ELF-1 (cell line): ENCODE measurements at regions not wholly inside any gene's neighbourhood (a gene's known extent, or its start where the extent isn't known, plus 50 kb on each side); places are given as distances from the start of the nearest gene placed in this dataset.

Source experiments
- DNase-seq: peaks from one replicate; pipeline ENCODE4 v3.0.0-alpha.2; 2016; ENCODE audit warnings: low read depth, low spot score

DNA sequence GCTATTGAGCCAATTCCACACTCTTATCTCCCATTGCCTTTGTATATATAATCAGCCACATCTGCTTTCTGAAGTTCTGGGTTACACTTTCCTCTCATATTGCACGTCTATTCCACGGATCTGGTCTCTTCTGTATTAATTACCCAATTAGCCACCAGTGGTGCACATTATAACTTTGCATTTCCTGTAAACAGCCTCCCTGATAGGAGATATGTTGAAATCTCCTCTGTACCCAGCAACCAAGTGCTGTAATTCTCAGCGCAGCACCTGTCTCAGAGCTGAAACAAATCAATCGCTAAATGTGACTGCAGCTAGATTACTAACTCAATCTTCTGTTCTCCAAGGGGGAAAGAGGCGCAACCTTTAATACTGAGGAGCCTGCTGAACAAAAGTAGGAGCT is 326.4 kb downstream of the SLITRK2 start:
- no peak for DNase-seq

DNA sequence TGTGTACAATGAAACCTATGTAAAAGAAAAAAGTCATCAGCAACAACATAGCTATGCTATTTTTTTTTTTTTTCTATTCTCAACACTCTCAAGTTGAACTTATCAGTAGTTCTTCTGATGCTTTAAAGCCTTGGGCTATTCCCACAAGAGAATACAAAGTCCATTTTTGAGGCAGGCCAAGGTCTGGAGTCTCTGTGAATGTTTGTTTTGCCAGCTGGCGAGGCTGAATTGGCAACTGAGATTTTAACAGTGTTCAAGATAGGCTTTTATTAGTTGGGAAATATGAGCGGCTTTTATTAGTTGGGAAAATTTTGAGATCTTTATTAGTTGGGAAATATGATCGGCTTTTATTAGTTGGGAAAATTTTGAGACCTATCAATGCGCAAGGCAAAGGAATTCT is 336.6 kb downstream of the SLITRK2 start:
- DNase-seq: no peak

DNA sequence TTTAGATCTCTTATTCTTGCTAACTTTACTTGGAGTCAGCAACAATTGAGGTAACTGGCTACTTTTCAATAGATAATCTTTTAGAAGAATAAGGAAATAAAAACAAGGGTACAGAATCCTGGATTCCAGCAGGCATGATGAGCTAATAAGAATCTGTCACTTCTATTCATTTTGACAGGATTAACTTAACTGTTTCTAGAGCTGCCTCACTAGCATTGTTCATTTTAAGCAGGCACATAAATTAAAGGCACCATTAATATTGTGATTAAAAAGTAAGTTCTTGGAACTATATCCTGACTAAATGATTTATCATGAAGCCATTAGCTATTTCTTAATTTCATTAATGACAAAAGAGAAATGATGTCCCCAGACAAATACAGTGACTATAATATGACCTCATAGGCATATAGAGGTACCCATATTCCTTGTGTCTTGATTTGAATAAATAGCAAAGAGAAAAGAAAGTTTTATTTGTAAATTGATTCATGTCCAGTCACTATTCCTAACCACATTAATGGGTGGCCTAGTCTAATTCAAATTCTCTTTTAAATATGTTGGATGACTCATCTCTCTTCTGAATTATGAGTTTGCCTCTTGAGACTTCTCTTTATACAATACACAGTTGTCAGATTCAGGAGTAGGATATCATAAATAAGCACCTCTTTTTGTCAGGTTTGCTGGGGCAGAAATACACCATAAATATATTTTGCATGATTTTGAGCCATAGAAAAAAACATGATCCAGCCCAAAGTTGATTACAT is 343.0 kb downstream of the SLITRK2 start:
- no peak for DNase-seq

DNA sequence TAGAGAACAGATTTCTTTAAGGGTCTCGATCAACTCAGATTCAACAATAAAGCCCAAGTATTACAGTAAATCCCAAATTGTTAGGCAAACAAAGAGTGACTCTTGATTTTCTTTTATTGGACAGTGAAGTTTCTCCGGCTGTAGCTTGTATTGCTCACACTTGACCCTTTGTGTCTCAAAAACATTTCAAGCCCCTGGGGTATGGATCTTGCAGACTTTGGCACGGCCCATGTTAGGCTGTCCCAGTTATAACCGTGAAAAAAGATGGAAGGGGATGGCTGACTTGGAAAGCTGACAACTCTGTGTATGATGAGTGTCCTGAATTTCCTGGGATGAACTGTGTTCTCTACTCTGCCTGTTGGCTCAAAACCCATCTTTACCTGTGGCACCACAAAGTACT is 356.1 kb downstream of the SLITRK2 start:
- DNase-seq: no peak

DNA sequence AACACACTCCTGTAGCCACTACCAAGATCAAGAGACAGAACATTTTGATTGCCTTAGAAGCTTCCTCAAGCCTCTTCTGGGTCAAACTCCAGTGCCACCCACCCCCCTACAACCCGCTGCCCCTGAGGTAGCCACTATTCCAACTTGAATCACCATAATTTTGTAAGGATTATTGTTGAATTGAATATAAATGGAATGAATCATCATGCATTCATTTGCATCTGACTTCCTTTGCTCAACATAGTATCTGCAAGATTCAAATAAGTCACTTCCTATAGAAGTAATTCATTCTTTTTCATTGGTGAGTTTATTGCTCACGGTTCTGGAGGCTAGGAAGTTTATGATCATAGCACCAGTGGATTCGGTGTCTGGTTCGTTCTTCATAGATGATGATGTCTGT is 364.2 kb downstream of the SLITRK2 start:
- no peak for DNase-seq

DNA sequence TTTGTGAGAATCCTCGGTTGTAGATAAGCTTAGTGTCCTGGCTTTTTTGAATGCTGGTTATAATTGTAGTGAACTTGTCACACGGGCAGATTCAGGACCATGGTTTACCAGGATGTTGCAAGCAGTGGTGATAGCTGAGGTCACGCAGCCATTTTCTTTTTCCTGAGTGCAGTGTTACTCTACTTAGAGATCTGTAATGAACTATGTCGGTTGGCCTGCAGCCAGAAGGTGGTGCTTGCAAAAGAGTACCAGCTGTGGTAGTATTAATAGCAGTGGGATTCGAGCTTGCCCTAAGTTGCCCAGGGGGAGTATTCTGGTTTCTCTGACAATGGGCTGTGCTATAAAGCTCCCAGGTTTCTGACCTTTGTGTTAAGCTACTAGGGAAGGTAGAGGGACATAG is 368.9 kb downstream of the SLITRK2 start:
- no peak for DNase-seq

DNA sequence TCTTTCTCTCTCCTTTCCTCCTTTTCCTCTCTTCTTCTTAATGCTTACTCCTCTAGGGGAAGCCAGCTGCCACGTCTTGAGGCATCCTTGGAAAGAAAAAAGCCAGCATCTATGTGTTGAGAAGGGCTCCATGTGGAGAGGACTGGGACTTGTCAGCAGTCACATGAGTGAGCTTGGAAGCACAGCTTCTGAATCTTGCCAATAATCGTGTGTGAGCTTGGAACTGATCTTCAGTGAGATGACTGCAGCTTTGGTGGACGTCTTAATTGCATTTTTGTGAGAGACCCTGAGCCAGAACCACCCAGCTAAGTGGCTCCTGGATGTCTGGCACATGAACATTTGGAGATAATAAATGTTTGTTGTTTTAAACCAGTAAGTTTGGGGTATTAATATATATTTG is 371.7 kb downstream of the SLITRK2 start:
- no peak for DNase-seq

DNA sequence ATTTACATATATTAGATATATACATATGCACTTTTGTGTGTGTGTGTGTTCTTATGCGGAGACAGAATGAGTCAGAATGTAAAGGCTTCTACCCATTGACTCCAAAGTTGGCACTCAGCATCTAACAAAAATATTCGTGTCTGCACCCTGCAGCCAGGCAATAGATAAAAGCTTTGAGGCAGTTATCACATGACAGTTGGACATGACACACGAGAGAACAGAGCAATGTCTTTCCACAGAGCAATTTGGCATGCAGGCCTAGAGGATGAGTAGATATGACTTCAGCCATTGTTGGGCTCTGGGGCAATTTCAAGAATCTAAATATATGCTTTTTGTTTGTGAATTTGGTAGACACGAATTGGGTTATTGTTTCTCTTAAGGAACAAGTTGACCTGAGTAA is 391.2 kb downstream of the SLITRK2 start:
- no peak for DNase-seq

DNA sequence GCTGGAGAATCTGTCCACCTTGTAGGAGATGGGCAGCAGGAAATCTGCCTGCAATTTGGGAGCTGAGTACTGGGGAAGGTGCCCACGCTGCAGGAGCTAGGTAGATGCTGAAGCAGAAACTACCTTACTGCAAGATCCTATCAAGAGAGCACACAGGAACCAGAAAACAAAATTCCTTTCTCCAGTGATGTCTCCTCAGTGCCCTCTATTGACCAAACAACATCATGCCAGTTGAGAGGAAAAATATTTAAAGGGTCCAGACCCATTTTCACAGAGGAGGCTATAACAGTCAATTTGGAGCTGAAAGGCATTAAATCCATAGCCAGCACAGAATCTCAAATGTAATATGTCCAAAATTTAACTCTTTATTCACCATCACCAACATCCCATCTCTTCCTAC is 406.8 kb downstream of the SLITRK2 start:
- DNase-seq: peak; percentile 30

DNA sequence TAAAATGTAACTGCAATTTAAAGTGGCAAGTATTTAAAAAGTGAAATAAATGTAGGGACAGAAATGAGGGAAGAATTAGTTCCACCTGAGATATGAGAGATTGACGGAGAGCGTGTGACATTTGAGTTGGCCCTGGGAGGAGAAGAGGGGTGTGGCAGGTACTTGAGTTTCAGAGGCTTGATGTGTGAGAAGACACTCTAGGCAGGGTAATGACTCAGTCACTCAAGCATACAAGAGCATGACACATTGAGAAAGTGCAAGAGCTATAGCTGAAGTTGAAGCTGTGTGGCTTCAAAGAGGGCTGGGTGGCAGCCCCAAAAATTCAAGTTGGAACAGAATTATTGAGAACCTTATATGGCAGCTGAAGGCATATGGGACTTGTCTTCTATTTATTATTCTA is 420.5 kb downstream of the SLITRK2 start:
- no peak for DNase-seq

DNA sequence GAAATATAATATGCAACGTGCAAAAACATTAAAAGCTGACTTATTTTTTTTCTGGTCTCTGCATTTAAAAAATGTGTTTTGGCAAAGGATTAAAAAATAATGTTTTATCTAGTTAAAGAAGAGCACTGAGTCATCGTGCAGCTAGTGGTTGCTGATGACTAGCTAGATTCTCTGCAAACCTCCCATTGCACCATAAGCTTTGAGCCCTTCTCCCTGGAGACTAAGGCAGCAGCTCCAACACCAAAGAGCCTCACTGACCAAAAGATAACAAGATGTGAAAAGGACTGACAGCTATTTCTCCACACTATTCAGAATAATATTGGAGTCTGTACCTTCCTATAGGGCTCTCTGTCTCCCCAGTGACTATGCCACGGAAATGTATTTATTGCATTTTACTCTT is 424.3 kb downstream of the SLITRK2 start:
- no peak for DNase-seq

DNA sequence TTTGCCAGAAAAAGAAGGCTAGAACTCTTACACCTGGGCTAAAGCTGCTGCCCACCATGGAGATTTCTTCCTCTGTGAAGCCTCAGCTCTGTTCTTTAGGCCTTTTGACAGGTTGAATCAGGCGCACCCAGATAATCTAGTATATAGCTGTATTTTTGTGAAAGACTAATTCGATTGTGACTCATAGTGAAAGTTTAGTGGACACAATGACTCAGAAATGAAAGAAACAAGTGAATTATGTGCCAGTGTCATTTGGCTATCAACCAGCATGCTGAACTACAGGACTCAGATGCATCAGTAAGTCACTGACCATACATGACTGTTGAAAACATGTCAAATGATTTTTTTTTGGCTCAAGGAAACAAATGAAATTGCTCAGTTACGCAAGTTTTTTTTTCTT is 425.4 kb downstream of the SLITRK2 start:
- DNase-seq: no peak

DNA sequence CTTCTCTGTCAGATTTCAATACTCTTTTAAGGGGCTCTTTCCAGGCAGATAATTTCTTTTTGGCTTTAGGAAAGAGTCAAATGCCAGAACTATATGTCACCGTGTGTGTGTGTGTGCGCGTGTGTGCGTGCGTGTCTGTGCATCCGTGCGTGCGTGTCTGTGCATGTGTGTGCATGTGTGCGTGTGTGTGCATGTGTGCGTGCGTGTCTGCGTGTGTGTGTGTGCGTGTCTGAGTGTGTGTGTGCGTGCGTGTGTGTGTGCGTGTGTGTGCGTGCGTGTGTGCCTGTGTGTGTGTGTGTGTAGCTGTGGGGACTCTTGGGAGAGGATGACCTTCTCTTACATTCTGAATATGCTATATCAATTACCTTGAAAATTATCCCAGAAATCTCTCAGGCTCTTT is 441.6 kb downstream of the SLITRK2 start:
- no peak for DNase-seq

DNA sequence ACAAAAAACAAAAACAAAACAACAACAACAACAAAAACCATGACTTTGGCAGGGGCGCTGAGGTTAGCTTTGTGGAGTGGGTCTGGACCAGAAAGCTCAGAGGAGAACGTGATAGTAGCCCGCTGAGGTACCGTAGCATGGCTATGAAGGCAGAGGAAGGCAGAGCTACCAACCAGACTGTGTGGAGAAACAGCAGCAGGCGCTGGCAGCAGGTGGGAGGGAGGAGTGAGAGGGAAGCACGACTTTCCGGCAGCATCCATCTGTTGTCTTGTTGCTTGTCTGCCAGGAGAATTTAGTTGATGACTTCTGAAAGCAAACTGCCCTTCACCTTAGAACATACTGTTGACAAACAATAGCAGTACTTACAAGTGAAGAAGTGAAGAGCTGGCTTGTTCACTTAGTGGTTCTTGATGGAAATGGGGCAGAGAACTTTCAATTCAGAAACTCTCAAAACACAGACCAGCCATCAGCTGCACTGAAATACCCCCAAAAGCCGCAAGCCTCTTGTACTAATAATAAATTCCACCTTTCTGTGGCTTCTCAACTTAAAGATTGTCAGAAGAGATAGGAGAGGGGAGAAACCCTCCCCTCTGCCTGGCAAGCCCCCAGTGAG is 447.2 kb downstream of the SLITRK2 start:
- no peak for DNase-seq

DNA sequence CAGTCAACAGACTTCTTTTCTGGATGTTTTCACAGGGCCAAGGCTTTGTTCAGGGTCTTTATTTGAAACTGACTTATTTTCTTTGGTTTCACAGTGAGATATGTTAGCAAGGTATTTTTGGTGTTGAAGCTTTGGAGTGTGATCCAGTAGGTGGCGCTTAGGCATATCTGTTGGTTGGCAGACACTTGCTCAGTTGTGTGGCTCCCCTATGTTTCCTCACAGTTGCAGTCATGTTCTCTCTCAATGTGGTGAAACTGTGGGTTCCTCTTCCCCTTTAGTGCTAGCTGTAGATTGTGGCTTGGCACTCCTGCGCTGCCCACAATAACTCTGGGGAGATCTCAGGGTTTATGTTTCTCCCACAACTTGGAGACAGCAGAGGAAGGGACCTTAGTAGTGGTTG is 460.8 kb downstream of the SLITRK2 start:
- peak; percentile 35 for DNase-seq
